OCI-LY3 (cell line): ENCODE measurements at regions not wholly inside any gene's neighbourhood (a gene's known extent, or its start where the extent isn't known, plus 50 kb on each side); places are given as distances from the start of the nearest gene placed in this dataset.

Experiments used
- EZH2phosphoT487 ChIP-seq: fragments of 200-600 bp; shearing (Covaris generic); IDR thresholded peaks from 2 replicates; pipeline ENCODE4 v1.6.1; 2018; ENCODE audit warnings: antibody characterized with exemption, mixed run types, low read depth
- TF ChIP-seq, protein P1 (sequence below): fragments of 200-600, 300-600 bp; sonication (generic); IDR thresholded peaks from 2 replicates; pipeline ENCODE4 v1.5.1; 2014; ENCODE audit warnings: antibody characterized with exemption, low read length, low read depth

DNA sequence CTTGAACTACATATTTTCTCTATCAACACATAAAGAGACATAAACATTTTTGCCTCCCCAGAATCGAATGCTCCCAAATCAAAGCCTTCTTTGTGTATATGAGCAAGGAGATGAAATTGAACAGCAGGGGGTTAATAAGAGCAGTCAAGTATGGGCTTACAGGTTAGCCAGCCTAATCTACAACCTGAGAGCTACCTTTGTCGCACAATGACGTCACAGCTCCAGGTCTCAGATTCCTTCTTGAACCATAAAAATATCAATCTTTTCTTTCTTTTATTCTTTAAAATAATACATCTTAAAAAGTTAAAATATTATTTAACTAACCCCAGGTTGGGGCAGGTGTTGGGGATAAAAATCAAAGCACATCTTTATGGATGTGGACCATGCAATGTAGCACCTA lies 482.9 kb upstream of the CDH11 start:
- TF ChIP-seq, protein P1, sequence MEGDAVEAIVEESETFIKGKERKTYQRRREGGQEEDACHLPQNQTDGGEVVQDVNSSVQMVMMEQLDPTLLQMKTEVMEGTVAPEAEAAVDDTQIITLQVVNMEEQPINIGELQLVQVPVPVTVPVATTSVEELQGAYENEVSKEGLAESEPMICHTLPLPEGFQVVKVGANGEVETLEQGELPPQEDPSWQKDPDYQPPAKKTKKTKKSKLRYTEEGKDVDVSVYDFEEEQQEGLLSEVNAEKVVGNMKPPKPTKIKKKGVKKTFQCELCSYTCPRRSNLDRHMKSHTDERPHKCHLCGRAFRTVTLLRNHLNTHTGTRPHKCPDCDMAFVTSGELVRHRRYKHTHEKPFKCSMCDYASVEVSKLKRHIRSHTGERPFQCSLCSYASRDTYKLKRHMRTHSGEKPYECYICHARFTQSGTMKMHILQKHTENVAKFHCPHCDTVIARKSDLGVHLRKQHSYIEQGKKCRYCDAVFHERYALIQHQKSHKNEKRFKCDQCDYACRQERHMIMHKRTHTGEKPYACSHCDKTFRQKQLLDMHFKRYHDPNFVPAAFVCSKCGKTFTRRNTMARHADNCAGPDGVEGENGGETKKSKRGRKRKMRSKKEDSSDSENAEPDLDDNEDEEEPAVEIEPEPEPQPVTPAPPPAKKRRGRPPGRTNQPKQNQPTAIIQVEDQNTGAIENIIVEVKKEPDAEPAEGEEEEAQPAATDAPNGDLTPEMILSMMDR: no peak
- no peak for TF ChIP-seq EZH2phosphoT487
